ENCODE measurements at regions not wholly inside any gene's neighbourhood (a gene's known extent, or its start where the extent isn't known, plus 50 kb on each side); places are given as distances from the start of the nearest gene placed in this dataset.

GRCh38 chrX:44096666-44097065, 123.5 kb upstream of the NDP start:
- TF ChIP-seq GATA2 (IDR thresholded peaks at IDR 0.05; ENCODE audit: low read depth, low read length) = no peak
- no peak for TF ChIP-seq GATA3 (IDR thresholded peaks at IDR 0.05; ENCODE audit: low read depth, low read length)

GRCh38 chrX:44094821-44095530, 121.8 kb upstream of the NDP start:
- no peak for TF ChIP-seq GATA3 (IDR thresholded peaks at IDR 0.05; ENCODE audit: low read depth, low read length)

GRCh38 chrX:44093431-44093830, 120.2 kb upstream of the NDP start:
- no peak for TF ChIP-seq GATA3 (IDR thresholded peaks at IDR 0.05; ENCODE audit: low read depth, low read length)
- no peak for TF ChIP-seq GATA2 (IDR thresholded peaks at IDR 0.05; ENCODE audit: low read depth, low read length)

GRCh38 chrX:44092778-44093177, 119.6 kb upstream of the NDP start:
- TF ChIP-seq GATA3 (IDR thresholded peaks at IDR 0.05; ENCODE audit: low read depth, low read length) = no peak
- TF ChIP-seq GATA2 (IDR thresholded peaks at IDR 0.05; ENCODE audit: low read depth, low read length) = no peak

- no peak for TF ChIP-seq GATA2 (IDR thresholded peaks at IDR 0.05; ENCODE audit: low read depth, low read length)
- no peak for TF ChIP-seq GATA3 (IDR thresholded peaks at IDR 0.05; ENCODE audit: low read depth, low read length)
These were observed 115.4 kb upstream of the NDP start for GRCh38 chrX:44088510-44089144.

- no peak for TF ChIP-seq GATA2 (IDR thresholded peaks at IDR 0.05; ENCODE audit: low read depth, low read length)
- no peak for TF ChIP-seq GATA3 (IDR thresholded peaks at IDR 0.05; ENCODE audit: low read depth, low read length)
These were observed 112.0 kb upstream of the NDP start for GRCh38 chrX:44085209-44085608.

GRCh38 chrX:44082829-44083228, 109.6 kb upstream of the NDP start:
- no peak for TF ChIP-seq GATA2 (IDR thresholded peaks at IDR 0.05; ENCODE audit: low read depth, low read length)
- no peak for TF ChIP-seq GATA3 (IDR thresholded peaks at IDR 0.05; ENCODE audit: low read depth, low read length)

GRCh38 chrX:44080083-44080482, 106.9 kb upstream of the NDP start:
- no peak for TF ChIP-seq GATA3 (IDR thresholded peaks at IDR 0.05; ENCODE audit: low read depth, low read length)
- no peak for TF ChIP-seq GATA2 (IDR thresholded peaks at IDR 0.05; ENCODE audit: low read depth, low read length)

GRCh38 chrX:44072631-44073030, 99.4 kb upstream of the NDP start:
- TF ChIP-seq GATA3 (IDR thresholded peaks at IDR 0.05; ENCODE audit: low read depth, low read length) (no peak), GATA2 (IDR thresholded peaks at IDR 0.05; ENCODE audit: low read depth, low read length) (no peak)

GRCh38 chrX:44071847-44072551, 98.8 kb upstream of the NDP start:
- TF ChIP-seq GATA3 (IDR thresholded peaks at IDR 0.05; ENCODE audit: low read depth, low read length) (no peak), GATA2 (IDR thresholded peaks at IDR 0.05; ENCODE audit: low read depth, low read length) (no peak)

- TF ChIP-seq GATA2 (IDR thresholded peaks at IDR 0.05; ENCODE audit: low read depth, low read length) (no peak), GATA3 (IDR thresholded peaks at IDR 0.05; ENCODE audit: low read depth, low read length) (no peak)
These were observed 98.0 kb upstream of the NDP start for GRCh38 chrX:44071070-44071645.

GRCh38 chrX:44068043-44068442, 94.9 kb upstream of the NDP start:
- no peak for TF ChIP-seq GATA2 (IDR thresholded peaks at IDR 0.05; ENCODE audit: low read depth, low read length)
- TF ChIP-seq GATA3 (IDR thresholded peaks at IDR 0.05; ENCODE audit: low read depth, low read length) = no peak

- no peak for TF ChIP-seq GATA3 (IDR thresholded peaks at IDR 0.05; ENCODE audit: low read depth, low read length)
- no peak for TF ChIP-seq GATA2 (IDR thresholded peaks at IDR 0.05; ENCODE audit: low read depth, low read length)
These were observed 90.4 kb upstream of the NDP start for GRCh38 chrX:44063606-44064005.

- TF ChIP-seq GATA2 (IDR thresholded peaks at IDR 0.05; ENCODE audit: low read depth, low read length) (no peak), GATA3 (IDR thresholded peaks at IDR 0.05; ENCODE audit: low read depth, low read length) (no peak)
These were observed 89.7 kb upstream of the NDP start for GRCh38 chrX:44062840-44063239.
